ENCODE measurements at regions not wholly inside any gene's neighbourhood (a gene's known extent, or its start where the extent isn't known, plus 50 kb on each side); places are given as distances from the start of the nearest gene placed in this dataset.

GRCh38 chr6:82025271-82025670 lies 222.3 kb downstream of the IBTK start:
- DNase-seq (ENCODE audit: low spot score) = no peak
- Mint-ChIP-seq H3K9me3 (ENCODE audit: low read depth) (peaks cover 7% of the 10 kb centered on the region), H3K27ac (ENCODE audit: unreplicated experiment) (no peak overlapping the region), H3K4me1 (ENCODE audit: low read depth) (peaks cover 11% of the 10 kb centered on the region), H3K36me3 (ENCODE audit: low read depth) (no peaks in the 10 kb centered on the region), H3K4me3 (ENCODE audit: unreplicated experiment) (no peak overlapping the region), H3K27me3 (ENCODE audit: low read depth) (no peaks in the 10 kb centered on the region)
- TF ChIP-seq, protein P1, sequence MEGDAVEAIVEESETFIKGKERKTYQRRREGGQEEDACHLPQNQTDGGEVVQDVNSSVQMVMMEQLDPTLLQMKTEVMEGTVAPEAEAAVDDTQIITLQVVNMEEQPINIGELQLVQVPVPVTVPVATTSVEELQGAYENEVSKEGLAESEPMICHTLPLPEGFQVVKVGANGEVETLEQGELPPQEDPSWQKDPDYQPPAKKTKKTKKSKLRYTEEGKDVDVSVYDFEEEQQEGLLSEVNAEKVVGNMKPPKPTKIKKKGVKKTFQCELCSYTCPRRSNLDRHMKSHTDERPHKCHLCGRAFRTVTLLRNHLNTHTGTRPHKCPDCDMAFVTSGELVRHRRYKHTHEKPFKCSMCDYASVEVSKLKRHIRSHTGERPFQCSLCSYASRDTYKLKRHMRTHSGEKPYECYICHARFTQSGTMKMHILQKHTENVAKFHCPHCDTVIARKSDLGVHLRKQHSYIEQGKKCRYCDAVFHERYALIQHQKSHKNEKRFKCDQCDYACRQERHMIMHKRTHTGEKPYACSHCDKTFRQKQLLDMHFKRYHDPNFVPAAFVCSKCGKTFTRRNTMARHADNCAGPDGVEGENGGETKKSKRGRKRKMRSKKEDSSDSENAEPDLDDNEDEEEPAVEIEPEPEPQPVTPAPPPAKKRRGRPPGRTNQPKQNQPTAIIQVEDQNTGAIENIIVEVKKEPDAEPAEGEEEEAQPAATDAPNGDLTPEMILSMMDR (IDR thresholded peaks at IDR 0.05) = no peak

- H3K27ac Mint-ChIP-seq (ENCODE audit: unreplicated experiment) = no peak overlapping the region
- no peak for DNase-seq (ENCODE audit: low spot score)
- TF ChIP-seq, protein P1 (IDR thresholded peaks at IDR 0.05) = no peak
- H3K27me3 Mint-ChIP-seq (ENCODE audit: low read depth) = no peaks in the 10 kb centered on the region
- no peak overlapping the region for H3K4me3 Mint-ChIP-seq (ENCODE audit: unreplicated experiment)
- peaks cover 9% of the 10 kb centered on the region for H3K4me1 Mint-ChIP-seq (ENCODE audit: low read depth)
- H3K36me3 Mint-ChIP-seq (ENCODE audit: low read depth) = no peaks in the 10 kb centered on the region
- no peaks in the 10 kb centered on the region for H3K9me3 Mint-ChIP-seq (ENCODE audit: low read depth)
Measured at GRCh38 chr6:82022614-82023129, 224.9 kb downstream of the IBTK start.

GRCh38 chr6:82017773-82018172 lies 229.8 kb downstream of the IBTK start:
- Mint-ChIP-seq H3K9me3 (ENCODE audit: low read depth) (no peaks in the 10 kb centered on the region), H3K4me1 (ENCODE audit: low read depth) (peaks cover 54% of the 10 kb centered on the region), H3K27ac (ENCODE audit: unreplicated experiment) (no peak overlapping the region), H3K36me3 (ENCODE audit: low read depth) (no peaks in the 10 kb centered on the region), H3K27me3 (ENCODE audit: low read depth) (no peaks in the 10 kb centered on the region), H3K4me3 (ENCODE audit: unreplicated experiment) (no peak overlapping the region)
- no peak for DNase-seq (ENCODE audit: low spot score)
- TF ChIP-seq, protein P1 (IDR thresholded peaks at IDR 0.05) = no peak

DNA sequence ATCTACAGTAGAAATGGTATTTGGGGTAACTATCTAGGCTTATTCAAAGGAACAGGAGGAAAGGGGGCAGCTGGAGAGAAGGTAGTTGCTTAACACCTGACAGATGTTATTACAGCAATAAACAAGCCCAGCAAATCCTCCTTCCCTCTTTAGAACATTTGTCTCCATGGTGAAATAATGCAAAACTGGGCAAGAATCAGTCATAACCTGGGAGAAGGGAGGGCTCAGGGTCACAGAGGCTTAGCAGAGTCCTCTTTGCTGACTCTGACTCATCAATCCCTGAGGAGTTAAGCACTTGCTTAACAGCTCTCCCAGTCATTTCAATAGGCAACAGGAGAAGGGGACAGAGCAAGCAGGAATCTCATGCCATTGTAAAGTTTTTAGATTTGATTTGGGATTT lies 230.3 kb downstream of the IBTK start:
- Mint-ChIP-seq H3K36me3 (ENCODE audit: low read depth) (no peaks in the 10 kb centered on the region), H3K4me3 (ENCODE audit: unreplicated experiment) (no peak overlapping the region), H3K4me1 (ENCODE audit: low read depth) (peaks cover 56% of the 10 kb centered on the region), H3K9me3 (ENCODE audit: low read depth) (no peaks in the 10 kb centered on the region), H3K27me3 (ENCODE audit: low read depth) (no peaks in the 10 kb centered on the region), H3K27ac (ENCODE audit: unreplicated experiment) (peak overlapping the region; percentile 45)
- no peak for DNase-seq (ENCODE audit: low spot score)
- TF ChIP-seq, protein P1 (IDR thresholded peaks at IDR 0.05) = no peak

GRCh38 chr6:82015526-82015925 lies 232.0 kb downstream of the IBTK start:
- Mint-ChIP-seq H3K27ac (ENCODE audit: unreplicated experiment) (no peak overlapping the region), H3K4me1 (ENCODE audit: low read depth) (peaks cover 61% of the 10 kb centered on the region), H3K27me3 (ENCODE audit: low read depth) (no peaks in the 10 kb centered on the region), H3K4me3 (ENCODE audit: unreplicated experiment) (no peak overlapping the region), H3K9me3 (ENCODE audit: low read depth) (peaks cover 7% of the 10 kb centered on the region), H3K36me3 (ENCODE audit: low read depth) (peaks cover 1% of the 10 kb centered on the region)
- TF ChIP-seq, protein P1 (IDR thresholded peaks at IDR 0.05) = no peak
- DNase-seq (ENCODE audit: low spot score) = no peak

Measured in chondrocyte (in vitro differentiated cells).